Limb (tissue), 2 donors: ENCODE measurements at regions not wholly inside any gene's neighbourhood (a gene's known extent, or its start where the extent isn't known, plus 50 kb on each side); places are given as distances from the start of the nearest gene placed in this dataset.
"Not testable (repeated sequence)": the region's sequence is repeated elsewhere in the genome, so short reads cannot be mapped to it uniquely, and the experiment has no call there.

Experiments used
- DNase-seq, 2 donors: peaks; one replicate each; pipeline ENCODE4 v3.0.0-alpha.2; 2016; ENCODE audit errors: extremely low spot score in 2 of 2

DNA sequence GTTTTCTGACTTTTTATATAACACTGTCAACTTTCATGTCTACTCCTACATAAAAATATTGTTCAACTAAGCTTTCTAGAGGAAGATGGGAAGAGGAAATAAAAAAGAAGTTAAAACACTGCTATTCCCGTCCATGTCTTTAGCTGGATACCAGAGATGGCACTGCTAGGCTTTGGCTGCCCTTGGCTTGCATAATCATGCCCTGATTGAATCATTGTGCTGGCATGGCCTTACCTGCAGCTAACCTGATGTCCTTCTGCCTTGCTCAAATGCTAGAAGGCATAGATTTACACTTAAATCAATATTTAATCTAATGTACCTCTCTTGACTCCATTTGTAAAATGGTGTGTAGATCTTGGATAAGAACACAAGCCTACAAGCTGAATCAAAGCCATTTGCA, 539.7 kb upstream of the IL12A start:
- DNase-seq = no peak

DNA sequence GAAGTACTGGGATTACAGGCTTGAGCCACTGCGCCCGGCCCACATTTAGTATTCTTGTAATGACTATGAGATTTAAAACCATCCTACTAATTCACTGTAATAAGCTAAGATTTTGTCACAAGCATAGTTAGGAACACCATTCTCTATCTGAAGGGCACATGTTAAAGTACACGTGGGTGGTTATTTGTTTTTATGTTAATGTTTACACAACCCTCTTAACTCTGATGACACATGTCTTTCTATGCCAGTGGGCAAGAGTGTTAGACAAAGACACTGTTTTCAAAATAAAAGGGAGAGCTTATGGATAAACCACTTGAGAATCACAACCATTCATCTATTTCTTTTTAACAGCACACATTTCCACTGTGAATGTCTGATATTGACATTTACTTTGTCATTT, 537.6 kb upstream of the IL12A start:
- no peak for DNase-seq

DNA sequence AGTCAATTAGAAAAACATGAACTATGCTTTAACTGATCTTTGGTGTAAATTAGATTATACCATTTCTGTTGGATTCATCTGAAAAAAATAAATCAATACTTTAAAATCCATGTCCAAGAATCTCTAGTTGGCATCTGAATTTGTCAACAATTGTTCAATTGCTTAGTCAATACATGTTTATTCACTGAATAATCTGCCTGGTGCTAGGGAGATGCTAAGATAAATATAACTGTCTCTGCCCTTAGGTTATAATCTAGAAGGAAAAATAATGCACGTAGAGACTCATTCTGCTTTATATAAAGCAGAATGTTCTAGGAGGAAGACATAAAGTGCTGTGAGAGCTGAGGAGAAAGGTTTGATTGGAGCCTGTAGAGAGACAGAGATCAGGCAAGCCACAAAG, 537.2 kb upstream of the IL12A start:
- no peak for DNase-seq

DNA sequence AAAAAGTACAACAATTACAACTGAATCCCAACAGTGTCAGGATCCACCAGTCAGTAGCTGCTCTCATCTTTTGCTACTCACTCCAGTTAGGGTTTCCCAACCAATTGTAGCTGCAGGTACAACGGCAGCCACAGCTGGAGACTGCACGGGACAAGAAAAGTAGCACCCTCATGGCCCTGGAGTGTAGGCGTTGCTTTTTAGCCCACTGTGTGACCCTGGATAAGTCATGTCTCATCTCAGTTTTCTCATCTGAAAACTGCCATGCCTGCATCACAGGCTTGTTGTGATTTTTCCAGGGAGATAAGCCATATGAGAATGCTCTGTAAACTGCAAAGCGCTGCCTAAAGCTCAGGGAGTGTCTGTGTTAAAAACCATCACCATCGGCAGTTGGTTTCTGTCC, 535.6 kb upstream of the IL12A start:
- DNase-seq = no peak

DNA sequence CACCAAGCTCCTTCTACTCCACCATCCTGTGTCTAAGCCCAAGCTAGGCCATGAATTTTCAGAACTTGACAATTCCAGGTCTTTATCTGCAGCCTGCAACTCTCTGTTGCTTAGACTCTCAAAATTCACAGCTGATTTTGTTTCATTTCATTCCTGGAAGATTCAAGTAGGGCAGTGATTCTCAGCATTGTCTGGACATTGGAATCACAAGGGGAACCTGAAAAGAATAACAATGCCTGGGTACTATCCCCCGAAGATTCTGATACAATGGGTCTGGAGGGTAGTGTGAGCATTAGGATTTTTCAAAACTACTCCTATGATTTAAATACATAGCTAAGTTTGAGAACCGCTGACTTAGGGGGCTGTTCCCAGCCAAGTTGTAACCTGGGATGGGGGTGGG, 534.7 kb upstream of the IL12A start:
- no peak for DNase-seq

DNA sequence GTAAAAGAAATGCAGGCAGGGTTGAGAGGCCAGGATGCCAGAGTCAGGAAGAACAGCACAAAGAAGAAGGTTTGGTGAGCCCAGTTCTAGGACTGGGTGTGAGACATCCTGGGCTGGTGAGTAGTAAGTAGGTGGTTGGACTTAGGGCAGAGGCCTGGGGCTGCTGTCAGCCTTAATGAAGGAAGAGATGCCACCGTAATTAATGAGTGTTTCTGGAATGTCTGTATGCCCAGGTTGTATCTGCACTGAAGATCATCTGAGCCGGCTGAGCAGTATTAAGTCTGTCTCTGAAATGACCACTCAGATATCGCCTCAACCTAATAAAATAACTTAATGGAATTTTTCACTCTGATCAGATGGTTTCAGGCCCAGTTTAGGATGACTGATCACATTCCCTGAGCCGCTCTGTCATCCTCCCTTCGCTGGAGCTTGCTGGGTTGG, 532.9 kb upstream of the IL12A start:
- no peak for DNase-seq

DNA sequence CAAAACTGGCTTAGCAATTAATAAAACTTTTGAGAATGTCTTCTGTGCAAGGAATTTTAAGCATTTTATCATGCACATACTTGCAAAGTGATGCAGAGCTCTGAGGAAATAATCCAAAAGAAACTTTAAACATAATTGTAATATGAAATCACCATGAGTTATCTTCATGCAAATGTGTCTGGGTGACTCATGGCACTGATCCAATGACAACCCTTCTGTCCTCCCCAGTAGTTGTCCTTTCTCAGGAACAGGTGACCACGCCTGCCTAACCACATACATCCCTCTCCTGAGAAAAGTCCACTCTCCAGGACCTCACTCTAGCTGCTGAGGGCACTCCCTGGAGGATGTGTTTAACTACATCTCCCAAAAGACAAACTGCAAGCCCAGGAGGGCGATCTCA, 530.6 kb upstream of the IL12A start:
- DNase-seq = no peak

DNA sequence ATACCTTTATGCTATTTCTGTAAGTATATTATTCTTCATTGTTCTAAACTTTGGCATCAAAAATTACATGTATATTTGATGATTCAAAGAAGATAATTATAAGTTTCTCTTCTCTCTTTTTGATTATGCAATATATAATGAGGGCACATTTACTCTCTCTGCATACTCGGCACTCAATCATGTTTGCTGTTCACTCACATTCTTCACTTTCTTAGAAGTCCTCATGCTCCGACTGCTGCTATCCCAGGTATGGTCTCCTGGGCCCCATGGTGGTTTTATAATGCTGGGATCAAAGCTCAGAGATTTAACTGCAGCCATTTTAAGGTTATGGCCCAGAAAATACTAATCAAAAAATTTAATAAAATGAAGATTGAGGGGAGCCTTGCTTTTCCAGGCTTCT, 529.7 kb upstream of the IL12A start:
- DNase-seq = no peak

DNA sequence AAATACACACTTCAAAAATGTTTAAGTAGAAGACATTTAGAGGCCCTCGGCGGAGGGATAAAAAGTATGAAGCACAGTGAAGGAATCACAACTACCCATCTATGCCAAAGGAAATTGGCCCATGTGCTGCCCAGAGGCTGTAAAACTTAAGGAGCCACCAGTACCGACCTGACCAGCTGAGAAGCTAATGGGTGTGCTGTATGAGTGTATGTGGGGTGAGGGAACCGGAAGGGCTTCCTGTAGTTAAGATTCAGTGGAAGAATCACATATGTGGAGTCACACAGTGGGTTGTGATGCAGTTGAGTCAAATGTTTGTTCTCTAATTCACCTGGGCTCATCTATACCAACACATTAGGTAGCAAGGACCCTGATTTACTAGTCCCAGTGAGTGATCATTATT, 516.0 kb upstream of the IL12A start:
- no peak for DNase-seq

DNA sequence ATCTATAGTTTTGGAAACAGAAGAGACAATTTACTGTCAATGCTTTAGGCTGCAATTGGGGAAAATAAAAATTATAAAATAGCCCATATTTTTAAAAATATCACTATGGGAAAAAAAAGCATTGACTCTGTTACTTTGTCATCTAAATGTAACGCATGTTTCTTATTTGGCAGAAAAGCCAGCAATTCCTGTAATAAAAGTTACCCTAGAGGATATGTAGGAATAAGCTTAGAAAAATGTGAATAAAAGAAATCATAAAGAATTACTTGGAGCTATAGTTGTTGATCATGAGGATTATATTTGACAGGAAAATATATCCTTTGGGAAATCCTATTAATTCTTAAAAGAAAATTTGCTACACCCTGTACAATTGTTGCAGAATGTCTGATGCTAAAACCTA, 515.4 kb upstream of the IL12A start:
- DNase-seq = peak in 1 of 2 donors; percentile 13

DNA sequence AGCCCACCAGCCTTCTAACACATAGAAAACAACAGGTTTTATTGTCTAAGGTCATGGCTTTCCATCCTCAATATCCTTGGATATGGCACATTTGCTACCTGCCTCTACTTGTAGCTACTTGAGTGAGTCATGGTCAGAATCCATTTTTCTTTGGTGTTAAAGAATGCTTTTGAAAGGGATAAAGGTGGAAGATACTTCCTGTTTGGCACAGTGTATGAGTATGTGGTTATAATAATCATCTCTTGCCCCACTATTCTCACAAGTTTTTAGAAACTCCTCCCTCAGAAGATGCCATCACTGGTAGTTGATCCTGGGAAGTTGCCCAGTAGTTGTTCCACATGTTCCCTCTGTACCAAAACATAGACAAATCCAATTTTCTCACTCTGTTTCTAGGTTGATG, 508.6 kb upstream of the IL12A start:
- DNase-seq = no peak

DNA sequence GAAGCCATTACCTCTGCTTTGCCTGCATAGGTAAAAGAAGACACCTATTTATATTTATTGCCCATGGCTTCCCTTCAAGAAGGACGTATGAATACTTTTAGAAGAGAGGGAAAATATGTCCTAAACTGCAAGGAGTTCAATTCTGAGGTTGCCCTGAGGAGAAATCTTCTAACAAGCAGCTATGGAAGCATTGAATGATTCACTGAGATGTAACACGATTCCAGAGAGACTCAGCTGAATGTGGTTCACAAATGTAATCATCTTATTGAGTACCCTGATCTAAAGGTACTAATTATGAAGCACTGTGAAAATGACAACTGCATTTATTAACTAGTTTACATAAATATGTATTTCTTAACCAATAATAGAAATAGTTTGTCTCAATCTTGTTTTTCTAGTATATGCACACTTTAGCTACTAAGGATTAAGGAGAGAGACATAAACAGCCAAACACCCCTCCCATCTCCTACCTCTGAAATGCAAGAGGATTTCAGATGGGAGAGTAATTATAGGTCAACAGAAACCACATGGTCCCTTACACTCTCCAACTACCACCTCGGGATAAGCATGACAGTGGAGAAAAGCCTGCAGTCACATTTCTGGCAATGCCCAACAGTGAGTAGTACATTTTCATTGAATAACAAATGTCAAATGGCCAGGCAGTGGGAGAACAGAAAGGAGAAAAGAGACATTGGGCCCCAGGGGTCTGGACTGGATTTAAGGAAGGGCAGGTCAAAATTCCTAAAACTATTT, 506.2 kb upstream of the IL12A start:
- no peak for DNase-seq

DNA sequence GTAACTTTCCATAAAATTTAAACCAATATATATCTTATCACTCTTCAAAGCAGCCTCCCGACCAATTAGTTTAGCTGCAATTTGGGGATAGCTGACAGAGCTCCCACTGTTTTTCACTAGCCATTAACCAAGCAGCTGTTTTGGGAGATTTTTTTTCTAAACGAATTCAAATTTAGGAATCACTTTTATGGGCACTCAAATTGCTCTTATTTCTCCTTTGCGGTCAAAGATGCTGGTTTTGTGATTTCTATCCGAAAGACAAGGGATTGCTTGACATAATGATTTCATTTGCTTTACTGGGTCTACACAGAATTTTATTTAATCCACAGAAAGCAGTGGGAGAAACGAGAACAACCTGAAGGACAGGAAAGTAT, 505.7 kb upstream of the IL12A start:
- no peak for DNase-seq

DNA sequence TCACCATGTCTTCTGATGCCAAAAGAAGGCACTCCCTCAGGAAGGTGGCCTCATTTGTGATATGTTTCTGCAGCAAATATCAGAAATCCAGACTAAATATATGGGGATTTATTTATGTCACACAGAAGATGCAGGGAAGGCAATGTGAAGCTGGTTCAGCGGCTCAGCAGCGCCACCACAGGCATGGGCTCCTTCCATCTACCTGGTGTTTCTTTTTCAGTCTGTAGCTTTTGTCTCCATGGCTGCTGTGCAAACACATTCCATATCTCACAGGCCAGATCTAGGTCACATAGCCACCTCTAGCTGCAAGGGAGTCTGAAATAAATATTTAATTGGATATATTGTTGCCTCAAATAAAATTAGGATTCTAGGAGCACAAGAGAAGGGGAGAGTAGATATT, 502.1 kb upstream of the IL12A start:
- no peak for DNase-seq

DNA sequence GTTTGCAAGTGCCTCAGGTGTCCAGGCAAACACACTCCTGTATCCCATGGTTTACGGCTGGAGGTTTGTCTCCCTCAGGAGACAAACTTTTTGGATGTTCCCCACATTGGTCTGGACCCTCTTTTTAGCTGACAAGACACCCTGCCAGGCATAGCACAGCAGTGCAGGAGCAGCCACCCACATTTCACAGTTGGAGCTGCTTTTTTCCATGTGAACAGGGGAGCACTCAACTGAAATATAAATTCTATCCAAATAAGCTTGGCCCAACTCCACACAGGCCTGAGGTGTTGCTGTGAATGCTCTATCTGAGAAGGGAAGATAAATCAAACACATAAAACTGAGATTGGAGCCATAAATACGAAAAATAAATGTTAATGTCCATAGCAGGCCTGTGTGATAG, 501.3 kb upstream of the IL12A start:
- no peak for DNase-seq

DNA sequence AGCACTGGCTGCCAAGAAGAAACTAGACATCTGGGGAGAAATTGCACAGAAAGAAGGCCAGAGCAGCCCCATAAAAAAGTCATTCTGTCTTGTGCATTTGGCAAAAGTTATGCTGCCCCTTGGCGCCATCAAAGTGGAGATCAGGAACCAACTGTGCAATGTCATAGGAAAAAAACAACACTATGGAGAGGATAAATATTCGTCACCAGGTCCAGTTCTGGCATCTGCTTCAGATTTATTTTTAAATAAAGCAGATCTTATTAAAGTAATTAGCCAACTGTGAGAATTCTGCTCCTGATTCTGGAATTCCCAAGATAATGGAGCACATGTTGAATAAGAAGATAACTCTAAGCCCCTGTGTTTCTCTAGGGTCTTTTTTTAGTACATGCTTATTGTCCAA, 500.0 kb upstream of the IL12A start:
- no peak for DNase-seq

DNA sequence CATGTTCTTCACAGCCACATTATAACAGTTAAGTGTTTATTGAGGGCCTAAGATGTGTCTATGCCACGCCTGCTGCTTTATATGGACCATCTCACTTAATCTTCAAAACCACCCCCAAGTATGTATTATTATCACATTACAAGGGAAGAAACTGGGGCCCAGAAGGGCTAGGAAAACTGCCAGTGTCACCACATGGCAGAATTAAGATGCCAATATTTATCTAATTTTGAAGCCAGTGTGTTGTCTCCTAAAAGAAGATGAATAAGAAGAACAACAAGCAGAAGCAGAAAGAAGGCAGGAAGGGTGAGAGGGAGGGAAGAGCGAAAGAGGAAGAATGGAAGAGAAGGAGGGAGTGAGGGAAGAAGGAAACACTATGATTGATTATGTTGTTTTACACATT, 491.3 kb upstream of the IL12A start:
- no peak for DNase-seq

DNA sequence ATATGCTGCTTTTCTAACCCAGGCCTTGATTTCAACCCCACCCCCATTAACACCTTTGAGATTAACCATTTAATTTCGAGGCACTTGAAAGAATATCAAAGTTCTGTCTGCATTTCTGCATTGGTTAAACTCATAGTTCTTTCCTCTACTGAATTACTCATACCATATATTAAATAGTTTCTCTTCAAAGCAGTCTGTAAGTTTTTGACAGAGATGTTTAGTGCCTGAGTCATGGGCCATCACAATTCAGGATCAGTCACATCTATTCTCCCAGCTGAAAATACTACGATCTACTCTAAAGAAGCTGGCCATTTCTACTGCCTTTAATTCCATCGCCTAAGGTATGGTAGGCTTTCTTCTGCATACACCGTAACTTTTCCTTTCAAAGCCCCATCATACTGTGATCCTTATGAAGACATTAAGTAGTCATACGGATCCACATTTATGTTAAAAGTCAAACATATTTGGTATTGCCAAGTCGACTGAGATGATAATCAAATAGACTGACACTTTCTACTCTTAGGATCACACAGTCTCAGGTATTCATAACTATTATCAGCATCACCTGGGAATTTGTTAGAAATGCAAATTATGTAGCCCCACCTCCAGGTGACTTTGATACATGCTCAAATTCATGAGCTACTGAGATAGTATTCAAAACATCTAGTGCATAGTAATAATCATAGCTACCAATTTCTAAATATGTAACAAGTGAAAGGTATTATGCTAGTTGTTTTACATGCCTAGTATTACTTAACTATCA, 489.4 kb upstream of the IL12A start:
- DNase-seq = no peak

DNA sequence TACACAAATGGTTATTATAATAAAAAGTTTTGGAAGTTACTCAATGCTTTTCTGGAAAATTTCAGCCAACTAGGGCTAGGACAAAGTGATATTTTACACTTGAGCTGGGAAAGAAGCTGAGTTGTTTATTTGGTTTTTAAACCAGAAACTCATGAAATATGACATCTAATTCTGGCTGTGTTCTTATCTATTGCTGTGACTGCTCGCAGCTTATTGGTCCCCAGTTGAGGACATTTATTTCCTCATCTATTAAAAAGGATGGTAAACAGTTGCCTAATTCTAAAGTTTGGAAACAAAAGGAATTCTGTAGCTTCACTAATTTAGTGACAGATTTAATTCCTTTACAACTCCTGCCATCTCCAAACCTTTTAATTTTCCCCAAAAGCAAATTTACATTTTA, 487.6 kb upstream of the IL12A start:
- DNase-seq = no peak

DNA sequence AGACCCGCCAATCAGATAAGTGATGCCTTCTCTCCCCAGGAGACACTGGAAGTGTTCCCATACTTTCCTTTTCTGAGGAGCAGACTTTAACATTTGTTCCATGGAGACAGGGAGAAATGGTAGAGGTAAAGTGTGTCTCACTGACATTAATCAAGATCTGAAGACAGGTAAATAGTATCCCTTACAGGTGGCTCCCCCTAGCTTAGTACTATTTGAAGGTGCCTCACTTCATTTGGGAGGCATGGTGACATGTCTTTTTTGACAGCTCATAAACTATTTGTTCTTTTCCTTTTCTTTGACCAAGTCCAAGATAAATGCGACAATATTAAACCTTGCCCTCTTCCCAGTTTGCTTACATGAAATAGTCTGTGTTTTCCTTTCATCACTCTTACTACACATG, 485.6 kb upstream of the IL12A start:
- no peak for DNase-seq

DNA sequence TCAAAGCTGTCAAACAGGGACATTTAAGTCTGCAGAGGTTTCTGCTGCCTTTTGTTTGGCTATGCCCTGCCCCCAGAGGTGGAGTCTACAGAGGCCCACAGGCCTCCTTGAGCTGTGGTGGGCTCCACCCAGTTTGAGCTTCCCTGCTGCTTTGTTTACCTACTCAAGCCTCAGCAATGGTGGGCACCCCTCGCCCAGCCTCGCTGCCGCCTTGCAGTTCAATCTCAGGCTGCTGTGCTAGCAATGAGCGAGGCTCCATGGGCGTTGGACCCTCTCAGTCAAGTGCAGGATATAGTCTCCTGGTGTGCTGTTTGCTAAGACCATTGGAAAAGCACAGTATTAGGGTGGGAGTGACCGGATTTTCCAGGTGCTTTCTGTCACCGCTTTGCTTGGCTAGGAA, 477.6 kb upstream of the IL12A start:
- DNase-seq = not testable (repeated sequence)

DNA sequence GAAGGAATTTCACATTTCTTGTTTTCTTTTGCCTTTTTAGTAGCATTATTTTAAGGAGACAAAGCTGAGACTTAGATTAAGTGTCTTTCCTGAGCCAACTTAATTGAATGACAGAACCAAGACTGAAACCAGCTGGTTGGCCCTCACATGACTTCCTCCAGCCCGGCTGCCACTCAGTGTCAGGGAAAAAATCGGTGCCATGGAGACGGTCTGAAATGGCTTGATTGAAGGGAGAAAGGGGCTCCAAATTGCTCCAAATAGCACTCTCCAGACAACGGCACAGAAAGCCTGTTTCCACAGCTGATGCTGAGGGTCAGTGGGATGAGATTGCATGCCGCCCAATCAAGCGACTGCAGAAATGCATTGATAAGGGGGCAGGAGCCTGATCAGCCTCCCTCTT, 475.2 kb upstream of the IL12A start:
- DNase-seq = no peak

DNA sequence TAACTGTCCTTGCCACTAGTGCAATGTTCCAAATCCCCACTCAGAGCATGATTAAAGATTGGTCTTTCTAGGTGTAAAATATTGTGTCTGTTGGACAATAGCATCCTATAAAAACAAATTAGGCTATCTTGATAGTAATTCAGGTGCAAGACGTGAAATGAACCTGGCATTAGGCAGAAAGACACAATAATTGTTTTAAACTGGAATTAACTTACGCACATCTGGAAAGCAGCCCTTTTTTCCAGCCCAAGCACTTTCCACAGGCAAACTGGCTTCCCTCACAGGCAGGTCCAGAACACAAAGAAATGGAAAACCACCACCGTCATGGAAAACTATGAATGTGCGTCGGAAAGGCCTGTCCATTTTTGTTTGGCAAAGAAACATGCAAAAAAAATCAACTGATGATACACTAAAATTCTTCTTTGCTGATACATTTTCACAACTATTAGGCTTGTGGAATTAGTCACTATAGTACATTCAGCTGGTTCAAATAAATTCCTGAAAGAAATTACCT, 474.7 kb upstream of the IL12A start:
- DNase-seq = no peak
